CD4-positive, alpha-beta T cell treated with Interleukin-15 for 1 hour (primary cell): ENCODE measurements at regions not wholly inside any gene's neighbourhood (a gene's known extent, or its start where the extent isn't known, plus 50 kb on each side); places are given as distances from the start of the nearest gene placed in this dataset.
"Not testable (repeated sequence)": the region's sequence is repeated elsewhere in the genome, so short reads cannot be mapped to it uniquely, and the experiment has no call there.

Experiments used
- DNase-seq: peaks from one replicate; pipeline ENCODE4 v3.0.0-alpha.2; 2020

- no peak for DNase-seq
These were observed 95.3 kb upstream of the GADD45A start for GRCh38 chr1:67589519-67590233.

GRCh38 chr1:67590329-67590728, 94.7 kb upstream of the GADD45A start:
- DNase-seq = no peak

- no peak for DNase-seq
These were observed 90.2 kb upstream of the GADD45A start for GRCh38 chr1:67594764-67595163.

GRCh38 chr1:67596674-67597073, 88.3 kb upstream of the GADD45A start:
- no peak for DNase-seq

- DNase-seq = no peak
These were observed 87.7 kb upstream of the GADD45A start for GRCh38 chr1:67597336-67597735.

GRCh38 chr1:67599085-67599484, 85.9 kb upstream of the GADD45A start:
- DNase-seq = no peak

- no peak for DNase-seq
These were observed 83.5 kb upstream of the GADD45A start for GRCh38 chr1:67601539-67601938.

GRCh38 chr1:67601955-67602354, 83.0 kb upstream of the GADD45A start:
- DNase-seq = no peak

- DNase-seq = no peak
These were observed 80.2 kb upstream of the GADD45A start for GRCh38 chr1:67604778-67605177.

GRCh38 chr1:67605209-67605780, 79.7 kb upstream of the GADD45A start:
- DNase-seq = no peak

GRCh38 chr1:67607286-67607685, 77.7 kb upstream of the GADD45A start:
- DNase-seq = no peak

- DNase-seq = no peak
These were observed 77.3 kb upstream of the GADD45A start for GRCh38 chr1:67607699-67608098.

GRCh38 chr1:67608661-67609576, 76.1 kb upstream of the GADD45A start:
- no peak for DNase-seq

- DNase-seq = no peak
These were observed 75.2 kb upstream of the GADD45A start for GRCh38 chr1:67609577-67610341.

GRCh38 chr1:67610450-67610849, 74.6 kb upstream of the GADD45A start:
- DNase-seq = no peak

GRCh38 chr1:67611846-67612245, 73.2 kb upstream of the GADD45A start:
- DNase-seq = no peak

- DNase-seq = no peak
These were observed 72.2 kb upstream of the GADD45A start for GRCh38 chr1:67612788-67613241.

GRCh38 chr1:67613479-67613878, 71.5 kb upstream of the GADD45A start:
- DNase-seq = not testable (repeated sequence)

GRCh38 chr1:67614511-67614934, 70.5 kb upstream of the GADD45A start:
- no peak for DNase-seq

- DNase-seq = no peak
These were observed 69.1 kb upstream of the GADD45A start for GRCh38 chr1:67615886-67616285.

GRCh38 chr1:67616394-67616985, 68.5 kb upstream of the GADD45A start:
- DNase-seq = no peak

GRCh38 chr1:67618285-67619018, 66.5 kb upstream of the GADD45A start:
- no peak for DNase-seq
